ENCODE measurements at regions not wholly inside any gene's neighbourhood (a gene's known extent, or its start where the extent isn't known, plus 50 kb on each side); places are given as distances from the start of the nearest gene placed in this dataset.

- TF ChIP-seq, protein P1, sequence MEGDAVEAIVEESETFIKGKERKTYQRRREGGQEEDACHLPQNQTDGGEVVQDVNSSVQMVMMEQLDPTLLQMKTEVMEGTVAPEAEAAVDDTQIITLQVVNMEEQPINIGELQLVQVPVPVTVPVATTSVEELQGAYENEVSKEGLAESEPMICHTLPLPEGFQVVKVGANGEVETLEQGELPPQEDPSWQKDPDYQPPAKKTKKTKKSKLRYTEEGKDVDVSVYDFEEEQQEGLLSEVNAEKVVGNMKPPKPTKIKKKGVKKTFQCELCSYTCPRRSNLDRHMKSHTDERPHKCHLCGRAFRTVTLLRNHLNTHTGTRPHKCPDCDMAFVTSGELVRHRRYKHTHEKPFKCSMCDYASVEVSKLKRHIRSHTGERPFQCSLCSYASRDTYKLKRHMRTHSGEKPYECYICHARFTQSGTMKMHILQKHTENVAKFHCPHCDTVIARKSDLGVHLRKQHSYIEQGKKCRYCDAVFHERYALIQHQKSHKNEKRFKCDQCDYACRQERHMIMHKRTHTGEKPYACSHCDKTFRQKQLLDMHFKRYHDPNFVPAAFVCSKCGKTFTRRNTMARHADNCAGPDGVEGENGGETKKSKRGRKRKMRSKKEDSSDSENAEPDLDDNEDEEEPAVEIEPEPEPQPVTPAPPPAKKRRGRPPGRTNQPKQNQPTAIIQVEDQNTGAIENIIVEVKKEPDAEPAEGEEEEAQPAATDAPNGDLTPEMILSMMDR (IDR thresholded peaks at IDR 0.05) = no peak
- no peak overlapping the region for H3K4me3 ChIP-seq
- ATAC-seq = no peak
- H3K27me3 ChIP-seq (ENCODE audit: insufficient read depth in 3 of 3, low read length in 2 of 3) = no peaks in the 10 kb centered on the region
- no peak for DNase-seq
- intact Hi-C loops (cut with DNase I) = no loop called here
- no peaks in the 10 kb centered on the region for H3K9me3 ChIP-seq
- no peak overlapping the region for H3K27ac ChIP-seq
- H3K4me1 ChIP-seq = no peaks in the 10 kb centered on the region
- no peaks in the 10 kb centered on the region for H3K36me3 ChIP-seq (ENCODE audit: insufficient read depth in 1 of 2, low read depth in 1 of 2)
Observed at GRCh38 chr3:152056481-152056880, 183.0 kb downstream of the SUCNR1 start.

- H3K9me3 ChIP-seq = no peaks in the 10 kb centered on the region
- no peaks in the 10 kb centered on the region for H3K36me3 ChIP-seq (ENCODE audit: insufficient read depth in 1 of 2, low read depth in 1 of 2)
- ATAC-seq (no peak), DNase-seq (no peak)
- WGBS, 3 donors = 67 to 70% (median 69%) methylated on average over 3 of the region's 3 CpGs
- no peak overlapping the region for H3K27ac ChIP-seq
- no peaks in the 10 kb centered on the region for H3K27me3 ChIP-seq (ENCODE audit: insufficient read depth in 3 of 3, low read length in 2 of 3)
- TF ChIP-seq, protein P1 (IDR thresholded peaks at IDR 0.05) = no peak
- H3K4me1 ChIP-seq = no peaks in the 10 kb centered on the region
- no peak overlapping the region for H3K4me3 ChIP-seq
- intact Hi-C loops (cut with DNase I) = no loop called here
Observed at GRCh38 chr3:152056987-152057386, 183.5 kb downstream of the SUCNR1 start.

GRCh38 chr3:152058856-152059255 is 185.4 kb downstream of the SUCNR1 start:
- Histone ChIP-seq H3K4me1 (no peaks in the 10 kb centered on the region), H3K4me3 (no peak overlapping the region), H3K36me3 (ENCODE audit: insufficient read depth in 1 of 2, low read depth in 1 of 2) (no peaks in the 10 kb centered on the region), H3K27me3 (ENCODE audit: insufficient read depth in 3 of 3, low read length in 2 of 3) (no peaks in the 10 kb centered on the region), H3K27ac (no peak overlapping the region), H3K9me3 (no peaks in the 10 kb centered on the region)
- intact Hi-C loops (cut with DNase I) = no loop called here
- ATAC-seq (no peak), DNase-seq (no peak)
- 81 to 84% (median 81%) methylated on average over 2 of the region's 2 CpGs for WGBS, 3 donors
- TF ChIP-seq, protein P1 (IDR thresholded peaks at IDR 0.05) = no peak

DNA sequence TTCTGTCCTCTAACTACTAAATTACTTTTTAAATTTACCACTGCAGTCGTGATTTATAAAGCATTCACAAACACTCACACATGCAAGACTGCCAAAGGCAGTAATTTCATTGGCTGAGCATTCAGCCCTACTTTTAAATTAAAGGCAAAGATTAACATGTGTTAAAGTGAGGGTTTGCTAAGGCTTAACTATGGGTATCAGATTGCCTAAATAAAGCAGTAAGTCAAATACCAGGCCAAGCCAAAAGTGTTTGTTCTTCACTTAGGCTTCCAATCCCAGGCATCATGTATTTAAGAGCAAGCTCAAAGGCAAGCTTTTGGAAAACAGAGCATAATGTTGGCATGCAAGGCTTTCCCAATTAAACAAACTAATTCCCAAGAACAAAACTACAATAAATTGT is 187.3 kb downstream of the SUCNR1 start:
- Histone ChIP-seq H3K4me1 (no peaks in the 10 kb centered on the region), H3K36me3 (ENCODE audit: insufficient read depth in 1 of 2, low read depth in 1 of 2) (no peaks in the 10 kb centered on the region), H3K9me3 (no peaks in the 10 kb centered on the region), H3K4me3 (no peak overlapping the region), H3K27ac (no peak overlapping the region), H3K27me3 (ENCODE audit: insufficient read depth in 3 of 3, low read length in 2 of 3) (no peaks in the 10 kb centered on the region)
- DNase-seq (no peak), ATAC-seq (no peak)
- 19 to 32% (median 24%) methylated on average over 1 of the region's 1 CpG for WGBS, 3 donors
- intact Hi-C loops (cut with DNase I) = no loop called here
- TF ChIP-seq, protein P1 (IDR thresholded peaks at IDR 0.05) = no peak

- WGBS, 3 donors = 91 to 94% (median 92%) methylated on average over 1 of the region's 1 CpG
- H3K9me3 ChIP-seq = no peaks in the 10 kb centered on the region
- H3K4me1 ChIP-seq = no peaks in the 10 kb centered on the region
- TF ChIP-seq, protein P1 (IDR thresholded peaks at IDR 0.05) = no peak
- no peak overlapping the region for H3K27ac ChIP-seq
- intact Hi-C loops (cut with DNase I) = no loop called here
- DNase-seq (no peak), ATAC-seq (no peak)
- H3K27me3 ChIP-seq (ENCODE audit: insufficient read depth in 3 of 3, low read length in 2 of 3) = no peaks in the 10 kb centered on the region
- no peaks in the 10 kb centered on the region for H3K36me3 ChIP-seq (ENCODE audit: insufficient read depth in 1 of 2, low read depth in 1 of 2)
- H3K4me3 ChIP-seq = no peak overlapping the region
Observed at GRCh38 chr3:152061296-152061695, 187.9 kb downstream of the SUCNR1 start.
